GM23248 (cell line): ENCODE measurements at regions not wholly inside any gene's neighbourhood (a gene's known extent, or its start where the extent isn't known, plus 50 kb on each side); places are given as distances from the start of the nearest gene placed in this dataset.
A peak's percentile ranks its signal among the peaks of the same experiment; 100 is the strongest.
"Not testable (repeated sequence)": the region's sequence is repeated elsewhere in the genome, so short reads cannot be mapped to it uniquely, and the experiment has no call there.

ENCODE experiments used
- DNase-seq: peaks from one replicate; pipeline ENCODE4 v3.0.0-alpha.2; 2015
- H2AFZ ChIP-seq: fragments of 200-600 bp; sonication (generic); 2 replicates; pipeline ENCODE4 v1.6.1; 2016; ENCODE audit warnings: antibody characterized with exemption
- H3F3A ChIP-seq: fragments of 200-600 bp; sonication (generic); 2 replicates; pipeline ENCODE4 v1.6.1; 2016; ENCODE audit warnings: mild to moderate bottlenecking, antibody characterized with exemption, mixed run types; ENCODE audit not compliant: insufficient read depth
- H3K27ac ChIP-seq: fragments of 200-600 bp; sonication (generic); 2 replicates; pipeline ENCODE4 v1.5.1; 2016; ENCODE audit warnings: mild to moderate bottlenecking
- H3K27me3 ChIP-seq: fragments of 200-600 bp; sonication (generic); replicated peaks from 2 replicates; pipeline ENCODE4 v1.6.1; 2016; ENCODE audit warnings: mild to moderate bottlenecking; ENCODE audit not compliant: insufficient read depth
- H3K36me3 ChIP-seq: fragments of 200-600 bp; sonication (generic); 2 replicates; pipeline ENCODE4 v1.6.1; 2016; ENCODE audit warnings: low read depth, mild to moderate bottlenecking
- H3K4me1 ChIP-seq: fragments of 200-600 bp; sonication (generic); 2 replicates; pipeline ENCODE4 v1.6.1; 2016; ENCODE audit warnings: mild to moderate bottlenecking; ENCODE audit not compliant: insufficient read depth
- H3K4me2 ChIP-seq: fragments of 200-600 bp; sonication (generic); one replicate; pipeline ENCODE4 v1.6.1; 2016; ENCODE audit warnings: mild to moderate bottlenecking; ENCODE audit not compliant: unreplicated experiment
- H3K4me3 ChIP-seq: fragments of 200-600 bp; sonication (generic); 2 replicates; pipeline ENCODE4 v1.5.1; 2016; ENCODE audit warnings: mild to moderate bottlenecking
- H3K79me2 ChIP-seq: fragments of 200-600 bp; sonication (generic); 2 replicates; pipeline ENCODE4 v1.6.1; 2016; ENCODE audit warnings: mild to moderate bottlenecking; ENCODE audit not compliant: insufficient read depth
- H3K9ac ChIP-seq: fragments of 200-600 bp; sonication (generic); 2 replicates; pipeline ENCODE4 v1.6.1; 2016; ENCODE audit warnings: mild to moderate bottlenecking
- H3K9me2 ChIP-seq: fragments of 200-600 bp; sonication (generic); 2 replicates; pipeline ENCODE4 v1.6.1; 2016; ENCODE audit warnings: mixed run types, mild to moderate bottlenecking, moderate library complexity; ENCODE audit not compliant: insufficient read depth
- H3K9me3 ChIP-seq: fragments of 200-600 bp; sonication (generic); one replicate; pipeline ENCODE4 v1.6.1; 2017; ENCODE audit warnings: low read depth
- H4K20me1 ChIP-seq: fragments of 200-600 bp; sonication (generic); 2 replicates; pipeline ENCODE4 v1.6.0; 2016; ENCODE audit not compliant: insufficient read depth
- WGBS, 2 experiments: methylation state at CpG; one replicate each; pipeline ENCODE4 v1.1.6; 2015 to 2017; ENCODE audit warnings: low lambda C conversion rate in 2 of 2, low coverage in 1 of 2; ENCODE audit errors: missing lambda C conversion rate in 2 of 2; 5-methylcytosine and 5-hydroxymethylcytosine counted together
- in situ Hi-C: fragments of 300-500 bp; cut with MboI; formaldehyde crosslinking; loops from 2 replicates; pipeline ENCODE4 v1.15.0; 2020

DNA sequence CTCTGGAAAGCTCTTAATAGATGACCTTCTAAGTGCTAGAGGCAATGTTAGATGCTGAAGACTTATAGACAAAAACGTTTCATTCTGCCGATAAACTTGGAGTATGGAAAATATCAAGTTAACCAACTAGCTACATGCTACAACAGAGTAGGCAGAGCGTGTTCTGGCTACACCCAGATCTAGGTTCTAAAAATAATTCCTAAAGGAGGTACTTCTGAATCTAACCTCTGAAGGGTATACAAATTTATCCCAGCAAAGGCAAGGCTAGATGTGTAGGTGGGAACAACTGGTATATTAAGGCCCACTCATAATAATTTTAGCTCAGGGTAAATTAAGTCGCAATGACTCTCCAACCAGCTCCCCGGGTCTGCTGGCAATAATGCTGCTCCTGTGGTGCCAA is 67.6 kb upstream of the NBPF26 start:
- H3K79me2 ChIP-seq, H3K9ac ChIP-seq, H4K20me1 ChIP-seq, H3K9me3 ChIP-seq, H3K4me2 ChIP-seq, DNase-seq, H3K4me1 ChIP-seq, in situ Hi-C loops, H3K27ac ChIP-seq, H3K4me3 ChIP-seq, H3K36me3 ChIP-seq, H3K9me2 ChIP-seq, H3F3A ChIP-seq, H3K27me3 ChIP-seq, H2AFZ ChIP-seq: not testable (repeated sequence)
- no CpG with 5 or more reads among the region's 5 CpGs for WGBS, 2 experiments

DNA sequence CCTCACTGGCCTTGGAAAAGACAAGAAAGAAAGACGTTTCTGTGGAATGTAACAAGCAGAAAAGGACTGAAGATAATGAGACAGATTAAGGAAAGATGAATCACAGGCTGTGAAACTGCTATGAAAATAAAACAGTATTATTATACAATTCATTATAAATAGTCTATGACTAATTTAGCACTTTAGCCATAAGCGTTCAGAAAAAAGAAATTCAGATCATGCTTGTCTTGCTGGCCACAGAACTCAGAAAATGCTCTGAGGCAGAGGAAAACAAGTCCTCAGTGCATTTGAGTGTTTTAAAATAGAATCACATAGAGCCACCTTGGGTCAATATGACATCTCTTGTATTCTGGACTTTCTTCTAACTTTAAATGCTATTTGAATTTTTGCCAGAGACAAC is 65.9 kb upstream of the NBPF26 start:
- WGBS, 2 experiments: 0% methylated on average over 1 of the region's 2 CpGs; no CpG with 5 or more reads in 1 of the 2 experiments
- H3K9ac ChIP-seq, H3K4me3 ChIP-seq, H3K4me2 ChIP-seq, in situ Hi-C loops, DNase-seq, H3K27me3 ChIP-seq, H4K20me1 ChIP-seq, H3K4me1 ChIP-seq, H3K9me3 ChIP-seq, H3K27ac ChIP-seq, H3K36me3 ChIP-seq, H2AFZ ChIP-seq, H3K9me2 ChIP-seq, H3F3A ChIP-seq, H3K79me2 ChIP-seq: not testable (repeated sequence)

DNA sequence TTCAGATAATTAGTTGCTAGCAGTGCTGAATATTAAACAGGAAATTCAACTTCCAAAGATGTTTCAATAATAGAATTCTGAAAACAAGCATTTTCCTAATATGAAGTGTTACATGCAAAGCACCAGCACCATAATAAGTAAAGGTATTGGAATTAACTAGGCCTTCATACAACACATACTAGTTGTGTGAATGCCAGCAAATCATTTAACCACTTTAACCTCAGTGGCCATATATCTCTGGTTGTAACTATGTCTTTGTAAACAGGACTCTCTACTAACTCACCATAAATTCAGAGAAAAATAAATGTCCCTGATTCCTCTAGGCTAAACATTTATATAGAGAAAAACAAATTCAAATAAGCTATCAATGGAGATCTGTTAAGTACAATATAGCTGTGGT is 65.1 kb upstream of the NBPF26 start:
- H3K9me3 ChIP-seq, DNase-seq, H3K9me2 ChIP-seq, H3K79me2 ChIP-seq, H2AFZ ChIP-seq, H3K4me1 ChIP-seq, H3K4me3 ChIP-seq, H3K27me3 ChIP-seq, H3K4me2 ChIP-seq, H3K9ac ChIP-seq, H3K36me3 ChIP-seq, H4K20me1 ChIP-seq, H3F3A ChIP-seq, in situ Hi-C loops, H3K27ac ChIP-seq: not testable (repeated sequence)

DNA sequence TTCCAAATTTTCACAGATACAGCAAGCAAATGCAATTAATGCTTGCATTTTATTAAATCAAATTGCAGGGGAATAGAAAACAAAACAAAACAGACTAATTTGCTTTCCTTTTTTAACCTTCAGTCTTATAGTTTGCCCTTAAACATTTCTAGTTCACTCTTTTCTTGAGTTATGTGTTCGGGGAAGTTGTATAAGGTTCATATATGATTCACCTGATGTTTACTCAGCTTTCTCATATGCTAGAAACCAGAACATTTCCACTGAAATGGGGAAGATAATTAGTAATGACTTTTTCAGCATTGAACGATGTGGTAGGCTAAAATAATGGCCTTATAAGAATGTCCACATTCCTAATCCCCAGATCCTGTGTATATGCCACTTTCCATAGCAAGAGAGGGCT is 64.6 kb upstream of the NBPF26 start:
- in situ Hi-C loops, H3K4me1 ChIP-seq, H4K20me1 ChIP-seq, H3K9ac ChIP-seq, H3K9me2 ChIP-seq, H3K4me2 ChIP-seq, H3K36me3 ChIP-seq, H3K4me3 ChIP-seq, H3F3A ChIP-seq, DNase-seq, H3K9me3 ChIP-seq, H3K27ac ChIP-seq, H3K79me2 ChIP-seq, H2AFZ ChIP-seq, H3K27me3 ChIP-seq: not testable (repeated sequence)
- WGBS, 2 experiments: no CpG with 5 or more reads among the region's 2 CpGs

DNA sequence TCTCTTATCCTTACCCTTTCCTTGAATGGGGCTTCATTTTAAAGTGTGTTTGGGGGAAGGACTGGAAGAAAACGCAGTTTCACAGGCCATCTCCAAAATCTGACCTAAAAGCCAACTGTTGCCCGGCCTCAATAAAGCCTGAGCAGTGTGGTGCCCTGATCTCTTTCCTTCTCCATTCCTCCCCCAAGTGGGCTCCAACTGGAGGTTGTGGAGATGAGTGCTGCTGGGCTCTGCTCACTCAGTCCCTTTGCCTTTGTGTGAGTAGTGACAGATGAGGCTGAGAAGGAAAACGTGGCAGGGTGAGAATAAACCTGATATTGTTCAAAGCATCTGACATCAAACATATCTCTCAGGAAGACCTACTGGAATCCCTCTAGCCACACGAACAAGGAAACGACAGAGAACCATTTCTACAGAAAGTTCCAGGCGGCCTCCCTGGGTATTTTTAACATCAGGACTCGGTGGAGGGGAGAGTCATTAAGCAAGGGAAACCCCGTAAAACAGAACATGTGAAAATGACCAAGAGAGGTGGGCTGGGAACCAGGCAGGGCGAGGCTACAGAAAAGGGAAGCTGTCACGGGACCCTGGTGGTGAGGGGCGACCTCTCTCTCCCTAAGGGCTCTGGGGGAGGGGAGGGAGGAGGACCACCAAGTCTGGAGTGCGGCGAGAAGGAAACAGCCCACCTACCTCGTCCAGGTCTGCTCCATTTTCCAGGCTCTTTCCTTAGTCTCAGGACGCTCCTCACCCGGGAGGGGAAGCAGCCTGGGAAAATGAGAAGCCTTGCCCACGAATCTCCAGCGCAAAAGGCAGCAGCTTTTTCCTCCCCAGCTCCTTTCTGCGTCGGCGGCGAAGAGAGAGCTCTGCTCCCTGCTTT is 59.1 kb upstream of the NBPF26 start:
- DNase-seq, H3K27ac ChIP-seq, H3K9me3 ChIP-seq, H3K9ac ChIP-seq, H3K36me3 ChIP-seq, H3F3A ChIP-seq, in situ Hi-C loops, H3K79me2 ChIP-seq, H3K9me2 ChIP-seq, H2AFZ ChIP-seq, H3K4me1 ChIP-seq, H4K20me1 ChIP-seq, H3K27me3 ChIP-seq, H3K4me2 ChIP-seq: not testable (repeated sequence)
- H3K4me3 ChIP-seq: 0 out of 2 replicates have a peak overlapping the region, but pooled peaks have one; percentile 48
- 13 to 27% methylated on average over 2 of the region's 22 CpGs for WGBS, 2 experiments

DNA sequence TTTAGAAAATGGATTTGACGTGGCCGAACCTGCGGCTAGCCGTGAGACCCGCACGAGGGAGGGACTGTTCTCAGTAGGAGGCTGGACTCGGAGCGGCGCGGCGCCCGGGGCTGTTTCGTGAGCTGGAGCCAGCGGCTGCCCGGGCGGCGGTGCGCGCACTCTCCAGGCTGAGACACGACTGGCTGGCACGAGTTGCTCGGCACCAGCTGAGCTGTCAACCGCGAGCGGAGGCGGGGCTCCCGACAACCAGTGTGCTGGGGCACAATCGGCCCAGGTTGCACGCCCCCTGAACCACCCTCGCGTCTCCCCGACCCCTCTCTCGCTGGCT is 58.5 kb upstream of the NBPF26 start:
- H3K9me2 ChIP-seq, H3K9ac ChIP-seq, DNase-seq, H3K4me2 ChIP-seq, H2AFZ ChIP-seq, H3K9me3 ChIP-seq, H3K36me3 ChIP-seq, in situ Hi-C loops, H3F3A ChIP-seq, H3K4me1 ChIP-seq, H4K20me1 ChIP-seq, H3K27me3 ChIP-seq, H3K27ac ChIP-seq, H3K79me2 ChIP-seq: not testable (repeated sequence)
- H3K4me3 ChIP-seq: 0 out of 2 replicates have a peak overlapping the region, but pooled peaks have one; percentile 48
- WGBS, 2 experiments: no CpG with 5 or more reads among the region's 33 CpGs

DNA sequence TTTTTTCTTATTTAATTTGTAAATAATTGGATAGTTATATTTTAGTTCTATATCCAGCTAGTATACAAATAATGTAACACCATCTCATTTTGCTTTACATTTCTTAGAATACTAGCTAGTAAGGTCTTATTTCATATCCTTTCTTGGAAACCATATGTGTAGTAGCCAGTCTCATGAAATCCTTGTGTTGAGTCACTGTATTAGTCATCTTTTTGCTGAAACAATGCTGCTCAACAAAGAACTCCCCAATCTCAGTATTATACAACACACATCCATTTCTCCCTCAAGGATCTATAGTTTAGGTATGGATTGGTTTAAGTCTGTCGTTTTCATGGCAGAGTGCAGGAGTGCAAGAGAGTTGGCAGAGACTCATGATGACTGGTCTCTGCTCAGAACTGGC is 55.6 kb upstream of the NBPF26 start:
- H3F3A ChIP-seq, DNase-seq, H2AFZ ChIP-seq, in situ Hi-C loops, H3K27me3 ChIP-seq, H3K36me3 ChIP-seq, H3K9ac ChIP-seq, H3K27ac ChIP-seq, H3K9me2 ChIP-seq, H3K79me2 ChIP-seq, H3K4me2 ChIP-seq, H3K4me1 ChIP-seq, H3K4me3 ChIP-seq, H4K20me1 ChIP-seq, H3K9me3 ChIP-seq: not testable (repeated sequence)
- no CpG with 5 or more reads among the region's 1 CpG for WGBS, 2 experiments
